ENCODE measurements at regions not wholly inside any gene's neighbourhood (a gene's known extent, or its start where the extent isn't known, plus 50 kb on each side); places are given as distances from the start of the nearest gene placed in this dataset.

DNA sequence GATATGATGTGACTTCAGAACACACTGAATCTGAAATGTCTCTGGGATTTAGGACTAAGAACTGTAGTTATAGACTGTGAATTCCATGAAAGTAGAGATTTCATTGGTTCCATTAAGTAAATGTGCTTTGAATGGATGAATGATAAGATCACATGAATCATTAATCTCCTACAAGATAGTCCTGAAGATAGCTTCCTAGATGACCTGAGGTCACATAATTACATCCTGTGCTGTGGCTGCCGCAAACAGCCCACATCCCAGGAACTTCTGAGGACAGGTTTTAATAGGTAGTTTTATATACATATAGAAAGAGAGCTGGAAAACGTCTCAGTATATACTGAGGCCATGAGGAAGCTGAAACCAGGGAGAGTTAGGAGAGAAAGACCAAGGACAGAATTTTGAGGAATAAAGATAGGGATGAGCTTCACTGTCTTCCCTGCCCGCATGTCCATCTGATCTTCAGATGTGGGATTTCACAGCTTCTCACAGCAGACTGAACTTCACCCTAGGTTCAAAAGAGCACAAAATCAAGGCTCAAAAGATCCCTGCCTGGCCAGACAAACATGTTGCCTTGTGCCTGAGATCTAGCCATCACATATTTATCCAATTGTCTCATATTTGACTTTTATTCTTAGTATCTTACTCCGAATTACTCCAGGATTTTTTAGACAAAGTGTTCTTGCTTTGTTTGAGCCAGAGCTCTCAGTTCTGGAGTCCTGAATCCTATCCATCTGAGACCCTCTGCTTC, 188.2 kb downstream of the IRS1 start:
- H3K27me3 Mint-ChIP-seq (ENCODE audit: unreplicated experiment): no peaks in the 10 kb centered on the region
- H3K4me3 Mint-ChIP-seq (ENCODE audit: low read depth, unreplicated experiment): no peak overlapping the region
- no TSS peak for BruUV-seq (replicated peaks)
- peaks cover 15% of the 10 kb centered on the region for H3K4me1 Mint-ChIP-seq (ENCODE audit: low read depth, unreplicated experiment)
- no peak for DNase-seq
- H3K9me3 Mint-ChIP-seq (ENCODE audit: low read depth, unreplicated experiment): no peaks in the 10 kb centered on the region
- H3K36me3 Mint-ChIP-seq (ENCODE audit: insufficient read depth, unreplicated experiment): no peaks in the 10 kb centered on the region
- CTCF ChIA-PET: interaction anchor here (0.6 to 1.0 kb wide), 2 partner anchors 32 to 365 kb away, joined by 3 to 4 read pairs; no protein-coding TSS in a partner anchor
- intact Hi-C loops (cut with micrococcal nuclease; ENCODE audit: unreplicated experiment): no loop called here
- TF ChIP-seq, protein P1, sequence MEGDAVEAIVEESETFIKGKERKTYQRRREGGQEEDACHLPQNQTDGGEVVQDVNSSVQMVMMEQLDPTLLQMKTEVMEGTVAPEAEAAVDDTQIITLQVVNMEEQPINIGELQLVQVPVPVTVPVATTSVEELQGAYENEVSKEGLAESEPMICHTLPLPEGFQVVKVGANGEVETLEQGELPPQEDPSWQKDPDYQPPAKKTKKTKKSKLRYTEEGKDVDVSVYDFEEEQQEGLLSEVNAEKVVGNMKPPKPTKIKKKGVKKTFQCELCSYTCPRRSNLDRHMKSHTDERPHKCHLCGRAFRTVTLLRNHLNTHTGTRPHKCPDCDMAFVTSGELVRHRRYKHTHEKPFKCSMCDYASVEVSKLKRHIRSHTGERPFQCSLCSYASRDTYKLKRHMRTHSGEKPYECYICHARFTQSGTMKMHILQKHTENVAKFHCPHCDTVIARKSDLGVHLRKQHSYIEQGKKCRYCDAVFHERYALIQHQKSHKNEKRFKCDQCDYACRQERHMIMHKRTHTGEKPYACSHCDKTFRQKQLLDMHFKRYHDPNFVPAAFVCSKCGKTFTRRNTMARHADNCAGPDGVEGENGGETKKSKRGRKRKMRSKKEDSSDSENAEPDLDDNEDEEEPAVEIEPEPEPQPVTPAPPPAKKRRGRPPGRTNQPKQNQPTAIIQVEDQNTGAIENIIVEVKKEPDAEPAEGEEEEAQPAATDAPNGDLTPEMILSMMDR (IDR thresholded peaks at IDR 0.05; ENCODE audit: unreplicated experiment): no peak
- peak overlapping the region; percentile 73 for H3K27ac Mint-ChIP-seq (ENCODE audit: unreplicated experiment)

DNA sequence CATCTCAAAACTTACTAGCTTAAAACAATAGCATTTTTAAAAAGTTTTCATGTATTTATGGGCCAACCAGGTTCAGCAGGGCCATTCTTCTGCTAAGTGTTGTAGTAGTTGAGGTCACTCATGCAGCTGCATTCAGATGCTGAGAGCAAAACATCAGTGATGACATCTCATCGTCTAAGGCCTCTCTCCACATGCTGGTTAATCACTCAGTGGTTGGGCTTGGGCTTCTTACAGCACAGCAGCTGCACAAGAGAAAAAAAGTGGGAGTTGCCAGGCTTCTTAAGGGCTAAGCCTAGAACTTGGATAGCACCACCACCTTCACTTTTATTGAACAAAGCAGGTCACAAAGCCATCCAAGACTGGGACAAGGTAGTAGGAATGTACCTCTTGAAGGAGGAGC, 190.3 kb downstream of the IRS1 start:
- intact Hi-C loops (cut with micrococcal nuclease; ENCODE audit: unreplicated experiment): no loop called here
- peaks cover 15% of the 10 kb centered on the region for H3K4me1 Mint-ChIP-seq (ENCODE audit: low read depth, unreplicated experiment)
- no peaks in the 10 kb centered on the region for H3K36me3 Mint-ChIP-seq (ENCODE audit: insufficient read depth, unreplicated experiment)
- DNase-seq: no peak
- no peak overlapping the region for H3K27ac Mint-ChIP-seq (ENCODE audit: unreplicated experiment)
- H3K27me3 Mint-ChIP-seq (ENCODE audit: unreplicated experiment): no peaks in the 10 kb centered on the region
- no TSS peak for BruUV-seq (replicated peaks)
- H3K4me3 Mint-ChIP-seq (ENCODE audit: low read depth, unreplicated experiment): no peak overlapping the region
- TF ChIP-seq, protein P1 (IDR thresholded peaks at IDR 0.05; ENCODE audit: unreplicated experiment): no peak
- CTCF ChIA-PET: no interaction called here
- H3K9me3 Mint-ChIP-seq (ENCODE audit: low read depth, unreplicated experiment): no peaks in the 10 kb centered on the region

DNA sequence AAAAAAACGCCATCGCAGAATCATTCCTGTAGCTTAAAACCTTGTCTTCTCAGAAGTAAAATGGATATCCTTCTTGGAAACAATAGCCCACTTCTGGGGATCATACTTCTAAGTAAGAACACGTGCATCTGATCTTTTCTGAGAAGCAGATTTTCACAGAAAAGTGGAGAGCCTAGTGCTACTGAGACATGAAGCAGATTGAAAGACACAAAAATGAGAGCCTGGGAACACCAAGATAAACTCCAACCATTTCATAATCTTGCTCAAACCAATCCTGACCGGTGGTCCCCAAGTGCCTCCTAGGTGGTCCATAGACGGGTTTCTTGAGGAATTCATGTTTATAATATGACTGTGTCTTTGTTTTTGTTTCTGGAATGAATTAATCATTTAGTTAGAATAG, 191.2 kb downstream of the IRS1 start:
- intact Hi-C loops (cut with micrococcal nuclease; ENCODE audit: unreplicated experiment): no loop called here
- peaks cover 15% of the 10 kb centered on the region for H3K4me1 Mint-ChIP-seq (ENCODE audit: low read depth, unreplicated experiment)
- H3K4me3 Mint-ChIP-seq (ENCODE audit: low read depth, unreplicated experiment): no peak overlapping the region
- no peaks in the 10 kb centered on the region for H3K9me3 Mint-ChIP-seq (ENCODE audit: low read depth, unreplicated experiment)
- DNase-seq: no peak
- H3K27ac Mint-ChIP-seq (ENCODE audit: unreplicated experiment): no peak overlapping the region
- no TSS peak for BruUV-seq (replicated peaks)
- H3K36me3 Mint-ChIP-seq (ENCODE audit: insufficient read depth, unreplicated experiment): no peaks in the 10 kb centered on the region
- CTCF ChIA-PET: no interaction called here
- TF ChIP-seq, protein P1 (IDR thresholded peaks at IDR 0.05; ENCODE audit: unreplicated experiment): no peak
- no peaks in the 10 kb centered on the region for H3K27me3 Mint-ChIP-seq (ENCODE audit: unreplicated experiment)

DNA sequence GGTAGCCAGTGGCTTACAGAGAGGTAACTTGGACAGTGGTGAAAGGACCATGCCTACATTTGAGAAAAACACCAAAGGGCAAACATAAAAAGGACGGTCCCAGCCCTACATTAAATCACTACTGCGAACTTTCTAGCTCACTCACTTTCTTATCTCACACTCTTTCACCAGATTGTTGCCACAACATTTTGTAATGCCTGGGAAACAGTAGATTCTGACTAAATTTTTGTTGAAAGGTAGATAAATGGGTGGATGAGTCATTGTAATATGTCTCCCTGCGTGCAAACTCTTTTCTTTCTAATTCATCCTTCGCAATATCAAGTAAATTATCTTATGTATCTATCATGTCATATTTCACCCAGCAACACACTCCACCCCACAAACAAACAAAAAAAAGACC, 192.2 kb downstream of the IRS1 start:
- Mint-ChIP-seq H3K9me3 (ENCODE audit: low read depth, unreplicated experiment) (no peaks in the 10 kb centered on the region), H3K27me3 (ENCODE audit: unreplicated experiment) (no peaks in the 10 kb centered on the region), H3K4me3 (ENCODE audit: low read depth, unreplicated experiment) (no peak overlapping the region), H3K36me3 (ENCODE audit: insufficient read depth, unreplicated experiment) (no peaks in the 10 kb centered on the region), H3K27ac (ENCODE audit: unreplicated experiment) (no peak overlapping the region), H3K4me1 (ENCODE audit: low read depth, unreplicated experiment) (peaks cover 15% of the 10 kb centered on the region)
- TF ChIP-seq, protein P1 (IDR thresholded peaks at IDR 0.05; ENCODE audit: unreplicated experiment): no peak
- CTCF ChIA-PET: no interaction called here
- no peak for DNase-seq
- no TSS peak for BruUV-seq (replicated peaks)
- intact Hi-C loops (cut with micrococcal nuclease; ENCODE audit: unreplicated experiment): no loop called here

Measured in Calu3 (cell line).